Activated CD4-positive, alpha-beta T cell treated with anti-CD3 and anti-CD28 coated beads for 48 hours (primary cell): ENCODE measurements at regions not wholly inside any gene's neighbourhood (a gene's known extent, or its start where the extent isn't known, plus 50 kb on each side); places are given as distances from the start of the nearest gene placed in this dataset.

Experiments
- DNase-seq: peaks from one replicate; pipeline ENCODE4 v3.0.0-alpha.2; 2020

DNA sequence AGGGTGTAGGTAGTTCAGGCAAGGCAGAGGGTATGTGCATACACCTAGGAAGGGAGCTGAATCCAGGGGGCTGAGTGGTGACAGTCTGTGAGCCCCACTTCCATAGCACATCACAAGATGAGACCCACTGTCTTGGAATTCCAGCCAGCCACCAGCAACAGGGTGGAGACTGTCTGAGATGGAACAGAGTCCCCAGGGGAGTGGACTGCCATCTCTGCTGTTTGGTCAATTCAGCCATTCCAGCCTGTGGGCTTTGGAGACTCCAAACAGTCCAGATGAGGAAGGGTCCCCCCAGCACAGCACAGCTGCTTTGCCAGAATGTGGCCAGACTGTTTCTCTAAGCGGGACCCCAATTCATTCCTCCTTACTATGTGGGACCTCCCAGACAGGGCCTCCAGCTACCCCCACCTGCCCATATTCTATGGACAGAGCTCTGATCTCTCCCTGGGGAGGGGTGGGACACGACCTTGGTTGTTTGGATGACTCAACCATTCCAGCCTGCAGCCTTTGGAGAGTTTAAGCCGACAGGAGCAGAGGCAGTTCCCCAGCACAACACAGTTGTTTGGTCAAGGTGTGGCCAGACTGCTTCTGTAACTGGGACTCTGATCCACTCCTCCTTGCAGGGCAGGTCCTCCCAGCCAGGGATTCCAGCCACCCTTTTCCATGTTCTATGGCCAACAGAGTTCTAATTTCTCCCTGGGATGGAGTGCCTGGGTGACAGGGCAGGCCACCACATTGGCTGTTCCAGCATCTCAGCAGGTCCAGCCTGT, 178.0 kb downstream of the RND3 start:
- DNase-seq: no peak

- no peak for DNase-seq
Observed at GRCh38 chr2:150307258-150307657, 180.2 kb downstream of the RND3 start.

DNA sequence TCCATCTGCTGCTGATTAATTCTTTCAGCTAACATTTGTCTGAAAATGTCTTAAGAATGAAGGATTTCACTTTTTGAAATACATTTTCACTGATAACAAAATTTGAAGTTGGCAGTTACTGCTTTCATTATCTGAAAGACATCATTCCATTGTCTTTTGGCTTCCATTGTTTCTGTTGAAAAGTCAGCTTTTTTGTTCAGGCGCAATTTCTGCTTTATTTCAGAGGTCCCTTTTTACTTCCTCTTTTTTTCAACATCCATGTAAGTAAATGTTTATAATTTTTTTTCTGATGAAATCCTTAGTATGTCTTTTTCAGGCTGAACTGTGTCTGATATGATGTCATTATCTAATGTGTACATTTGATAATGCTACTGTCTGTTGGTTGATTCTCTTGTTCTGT, 184.2 kb downstream of the RND3 start:
- no peak for DNase-seq

GRCh38 chr2:150298571-150299305, 188.7 kb downstream of the RND3 start:
- DNase-seq: no peak

- no peak for DNase-seq
Observed at GRCh38 chr2:150296770-150297546, 190.5 kb downstream of the RND3 start.

GRCh38 chr2:150295544-150295943, 191.9 kb downstream of the RND3 start:
- no peak for DNase-seq

DNA sequence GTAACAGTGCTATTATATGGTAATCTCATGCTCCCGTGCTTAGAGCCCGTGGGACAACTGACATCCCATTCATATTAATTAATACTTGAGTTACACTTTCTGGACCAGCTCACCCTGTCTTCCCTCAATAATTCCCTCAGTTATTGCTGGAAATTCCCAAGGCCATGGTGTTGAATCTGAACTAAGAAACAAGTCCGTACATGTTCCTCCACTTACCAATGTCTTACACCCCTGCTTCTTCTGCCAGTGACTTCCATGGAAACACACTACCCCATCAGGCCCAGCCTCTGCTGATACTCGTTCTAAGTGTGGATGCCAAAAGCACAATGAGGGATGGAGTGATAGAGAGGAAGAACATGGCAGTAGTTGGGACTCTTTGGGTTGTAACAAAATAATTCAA, 193.7 kb downstream of the RND3 start:
- DNase-seq: no peak

GRCh38 chr2:150292807-150293206, 194.7 kb downstream of the RND3 start:
- DNase-seq: no peak

DNA sequence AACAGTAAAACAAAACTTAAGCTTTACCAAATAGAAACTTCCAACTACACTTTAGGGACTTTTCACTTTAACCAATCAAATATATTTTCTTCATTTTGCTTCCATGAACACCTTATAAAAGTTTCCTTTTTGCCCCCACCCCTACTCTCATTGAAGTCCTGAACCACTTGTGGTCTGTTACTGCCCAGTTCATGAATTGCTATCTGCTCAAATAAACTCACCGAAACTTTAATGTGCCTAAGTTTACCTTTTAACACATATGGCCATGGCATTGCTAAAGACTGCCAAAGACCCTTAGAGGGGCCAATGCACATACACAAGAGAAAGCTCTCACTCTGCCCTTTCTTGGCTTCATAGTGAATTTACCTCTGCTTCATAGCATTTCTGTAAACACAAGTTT, 195.3 kb downstream of the RND3 start:
- no peak for DNase-seq

DNA sequence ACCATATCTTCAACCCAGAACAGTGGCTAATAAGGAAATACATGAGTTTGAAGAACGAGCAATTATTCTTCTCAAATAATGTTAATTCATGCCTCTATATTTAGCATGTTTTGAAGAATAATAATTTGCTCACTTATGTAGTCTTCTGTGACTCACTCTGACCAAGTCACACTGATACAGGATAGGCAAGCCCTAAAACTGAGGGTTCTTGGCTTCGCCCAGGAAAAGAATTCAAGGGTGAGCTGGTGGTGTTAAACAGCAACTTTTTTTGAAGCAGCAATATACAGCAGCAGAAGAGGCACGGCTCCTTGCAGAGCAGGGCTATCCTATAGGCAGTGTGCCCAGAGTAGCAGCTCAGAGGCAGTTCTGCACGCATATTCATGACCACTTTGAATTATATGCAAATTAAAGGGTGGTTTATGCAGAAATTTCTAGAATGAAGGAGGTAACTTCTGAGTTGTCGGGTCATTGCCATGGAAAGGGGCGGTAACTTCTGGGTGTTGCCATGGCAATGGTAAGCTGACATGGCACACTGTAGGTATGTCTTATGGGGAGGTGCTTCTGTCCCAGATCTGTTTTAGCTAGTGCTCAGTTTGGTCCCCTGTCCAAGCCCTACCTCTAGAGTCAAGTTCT, 200.6 kb downstream of the RND3 start:
- no peak for DNase-seq

DNA sequence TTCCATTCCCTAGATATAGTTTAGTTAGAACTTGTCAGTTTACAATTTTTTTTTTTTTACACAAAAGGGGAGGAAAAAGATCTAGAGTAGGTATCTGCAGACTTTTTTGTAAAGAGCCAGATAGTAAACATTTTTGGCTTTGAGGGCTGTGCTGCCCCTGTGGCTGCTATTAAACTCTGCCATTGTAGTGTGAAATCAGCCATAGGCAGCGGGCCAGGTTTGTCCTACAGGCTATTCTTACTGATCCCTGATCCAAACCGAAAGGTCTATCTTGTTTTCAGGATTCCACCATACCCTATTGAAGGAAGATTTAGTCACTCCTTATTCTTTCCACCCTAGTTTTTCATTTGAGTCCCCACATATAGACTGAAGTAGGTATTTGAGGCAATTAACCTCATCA, 203.4 kb downstream of the RND3 start:
- no peak for DNase-seq

DNA sequence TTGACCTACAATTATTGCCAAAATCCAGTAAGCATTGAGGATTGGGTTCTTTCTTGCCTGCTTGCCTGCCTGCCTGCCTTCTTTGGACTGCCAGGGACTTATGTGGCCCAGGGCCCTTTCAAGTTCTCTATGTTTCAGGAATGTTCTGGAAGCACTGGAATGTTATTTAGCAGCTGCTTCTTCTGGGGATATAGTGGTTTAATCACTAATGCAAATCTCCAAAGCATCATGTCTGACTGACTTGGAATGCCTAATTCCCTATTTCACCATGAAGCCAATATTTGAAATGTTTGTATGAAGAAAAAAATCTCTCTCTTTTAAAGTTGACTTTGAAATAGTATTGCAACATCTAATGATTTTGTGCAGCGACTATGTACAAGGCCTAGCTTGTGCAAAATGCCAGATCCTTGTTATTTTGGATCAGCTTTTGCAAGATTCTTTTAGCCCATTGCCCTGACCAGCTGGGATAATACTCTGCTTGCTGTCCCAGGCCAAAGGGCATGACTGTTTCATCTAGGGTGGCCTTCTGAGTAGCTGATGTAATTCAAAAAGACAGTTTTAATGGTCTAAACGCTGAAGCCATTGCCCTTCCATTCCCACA, 204.6 kb downstream of the RND3 start:
- DNase-seq: no peak

- DNase-seq: no peak
Observed at GRCh38 chr2:150282357-150282756, 205.1 kb downstream of the RND3 start.

GRCh38 chr2:150280231-150280630, 207.2 kb downstream of the RND3 start:
- DNase-seq: no peak

- no peak for DNase-seq
Observed at GRCh38 chr2:150279686-150280085, 207.8 kb downstream of the RND3 start.

DNA sequence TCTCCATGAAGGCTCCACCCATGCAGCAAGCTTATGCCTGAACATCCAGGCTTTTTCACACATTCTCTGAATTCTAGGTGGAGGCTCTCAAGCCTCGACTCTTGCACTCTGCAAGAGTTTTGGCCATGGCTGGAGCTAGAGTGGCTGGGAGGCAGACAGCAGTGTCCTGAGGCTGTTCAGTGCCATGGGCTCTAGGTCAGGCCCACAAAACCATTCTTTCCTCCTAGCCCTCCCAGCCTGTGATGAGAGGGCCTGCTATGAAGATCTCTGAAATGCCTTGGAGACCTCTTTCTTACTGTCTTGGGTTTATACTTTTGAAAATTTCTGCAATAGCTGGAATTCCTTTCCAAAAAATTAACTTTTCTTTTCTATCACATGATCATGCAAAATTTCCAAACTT, 210.7 kb downstream of the RND3 start:
- no peak for DNase-seq

GRCh38 chr2:150274108-150274507, 213.4 kb downstream of the RND3 start:
- DNase-seq: no peak

- DNase-seq: no peak
Observed at GRCh38 chr2:150271952-150272802, 215.3 kb downstream of the RND3 start.

DNA sequence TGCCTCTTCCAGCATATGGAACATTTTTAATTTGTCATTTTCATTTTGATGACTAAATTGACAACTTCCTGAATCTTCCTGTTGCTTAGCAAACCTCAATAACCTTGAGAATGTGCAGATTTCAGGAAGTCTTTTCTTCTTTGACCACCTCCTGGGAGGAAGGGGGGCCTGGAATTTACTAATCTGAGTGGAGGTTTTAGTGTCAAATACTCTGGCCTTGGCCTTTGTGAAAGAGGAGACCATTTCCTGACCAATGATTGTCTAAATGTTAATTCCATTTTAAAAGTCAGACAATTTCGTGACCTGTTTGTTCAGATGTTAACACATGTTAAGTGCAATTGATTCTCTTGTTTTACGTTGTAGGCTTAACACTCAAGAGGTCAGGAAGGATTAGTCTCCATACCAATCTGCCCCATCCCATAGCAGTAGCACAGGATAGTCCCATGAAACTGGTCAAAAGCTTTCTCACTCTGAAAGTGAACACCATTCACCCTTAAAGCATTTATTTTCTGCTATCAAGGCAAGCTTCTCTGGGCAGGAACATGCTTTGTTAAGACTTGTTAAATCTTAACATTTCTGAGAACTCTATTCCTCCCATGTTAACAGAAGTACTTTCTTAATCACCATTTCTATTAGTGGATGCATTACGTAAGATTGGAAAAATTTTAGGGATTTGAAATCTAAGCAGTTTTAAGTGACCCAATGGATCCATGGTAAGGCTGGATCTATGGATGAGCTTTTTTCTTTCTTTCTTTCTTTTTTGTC, 219.6 kb downstream of the RND3 start:
- no peak for DNase-seq

DNA sequence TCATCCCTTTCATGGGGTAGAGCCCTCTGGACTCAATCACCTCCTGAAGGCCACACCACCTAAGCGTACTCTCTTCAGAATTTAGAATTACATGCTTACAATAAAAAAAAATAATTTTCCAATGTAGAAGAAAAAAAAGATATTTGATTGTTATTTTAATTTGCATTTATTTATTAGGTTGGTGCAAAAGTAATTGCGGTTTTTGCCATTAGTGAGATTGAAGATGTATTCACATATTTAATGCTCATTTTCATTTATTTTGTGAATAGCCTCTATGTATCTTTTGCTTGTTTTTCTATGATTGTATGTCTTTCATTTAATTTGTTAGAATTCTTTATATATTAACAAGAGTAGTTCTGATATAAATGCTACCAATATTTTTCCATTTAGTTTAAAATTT, 220.5 kb downstream of the RND3 start:
- no peak for DNase-seq

DNA sequence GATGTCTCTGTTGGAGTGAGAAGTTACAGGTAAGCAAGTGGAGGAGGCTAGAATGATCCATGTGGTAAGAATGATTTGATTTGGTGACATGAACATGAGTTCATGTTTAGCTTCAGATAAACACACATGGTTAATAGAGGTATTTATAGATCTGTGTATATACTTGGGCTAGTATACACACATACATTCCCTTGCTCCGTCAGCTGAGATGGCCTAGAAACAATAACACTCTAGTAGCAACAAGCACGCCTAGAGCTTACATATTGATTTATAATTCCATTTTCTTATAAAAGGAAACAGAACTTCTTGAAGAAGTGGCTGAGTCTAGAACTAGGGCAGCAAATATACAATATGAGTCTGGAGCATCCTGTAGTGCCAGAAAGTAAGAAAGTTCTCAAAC, 223.0 kb downstream of the RND3 start:
- no peak for DNase-seq
